ENCODE measurements at regions not wholly inside any gene's neighbourhood (a gene's known extent, or its start where the extent isn't known, plus 50 kb on each side); places are given as distances from the start of the nearest gene placed in this dataset.

- Histone ChIP-seq H3K4me2 (ENCODE audit: insufficient read depth, low read length) (no peak overlapping the region), H3K79me2 (ENCODE audit: insufficient read depth, low read length) (no peaks in the 10 kb centered on the region), H3K27ac (ENCODE audit: low read depth, low read length) (no peak overlapping the region), H3K9me3 (ENCODE audit: low read depth, low read length) (no peaks in the 10 kb centered on the region), H3K4me1 (ENCODE audit: insufficient read depth, low read length) (peaks cover 8% of the 10 kb centered on the region), H2AFZ (ENCODE audit: low read length) (no peak overlapping the region), H3K4me3 (ENCODE audit: insufficient read depth, low read length) (no peak overlapping the region), H4K20me1 (ENCODE audit: insufficient read depth, low read length) (no peaks in the 10 kb centered on the region), H3K36me3 (ENCODE audit: insufficient read depth, low read length) (no peaks in the 10 kb centered on the region), H3K27me3 (ENCODE audit: insufficient read depth, low read length) (no peaks in the 10 kb centered on the region)
- no peak for TF ChIP-seq CTCF (IDR thresholded peaks at IDR 0.05; ENCODE audit: extremely low read depth, low read depth, low read length)
- no peak for DNase-seq (ENCODE audit: insufficient read length, low spot score, missing footprints)
These were observed 217.0 kb downstream of the SPP2 start for GRCh38 chr2:234267534-234267933.

- Histone ChIP-seq H4K20me1 (ENCODE audit: insufficient read depth, low read length) (no peaks in the 10 kb centered on the region), H3K4me2 (ENCODE audit: insufficient read depth, low read length) (no peak overlapping the region), H3K27me3 (ENCODE audit: insufficient read depth, low read length) (no peaks in the 10 kb centered on the region), H2AFZ (ENCODE audit: low read length) (no peak overlapping the region), H3K9me3 (ENCODE audit: low read depth, low read length) (no peaks in the 10 kb centered on the region), H3K36me3 (ENCODE audit: insufficient read depth, low read length) (no peaks in the 10 kb centered on the region), H3K27ac (ENCODE audit: low read depth, low read length) (no peak overlapping the region), H3K4me1 (ENCODE audit: insufficient read depth, low read length) (peaks cover 8% of the 10 kb centered on the region), H3K4me3 (ENCODE audit: insufficient read depth, low read length) (no peak overlapping the region), H3K79me2 (ENCODE audit: insufficient read depth, low read length) (no peaks in the 10 kb centered on the region)
- no peak for TF ChIP-seq CTCF (IDR thresholded peaks at IDR 0.05; ENCODE audit: extremely low read depth, low read depth, low read length)
- DNase-seq (ENCODE audit: insufficient read length, low spot score, missing footprints) = no peak
These were observed 216.4 kb downstream of the SPP2 start for GRCh38 chr2:234266952-234267351.

GRCh38 chr2:234265206-234265605 lies 214.7 kb downstream of the SPP2 start:
- Histone ChIP-seq H3K36me3 (ENCODE audit: insufficient read depth, low read length) (no peaks in the 10 kb centered on the region), H3K79me2 (ENCODE audit: insufficient read depth, low read length) (no peaks in the 10 kb centered on the region), H2AFZ (ENCODE audit: low read length) (no peak overlapping the region), H3K4me3 (ENCODE audit: insufficient read depth, low read length) (no peak overlapping the region), H4K20me1 (ENCODE audit: insufficient read depth, low read length) (no peaks in the 10 kb centered on the region), H3K9me3 (ENCODE audit: low read depth, low read length) (no peaks in the 10 kb centered on the region), H3K27me3 (ENCODE audit: insufficient read depth, low read length) (no peaks in the 10 kb centered on the region), H3K4me1 (ENCODE audit: insufficient read depth, low read length) (peaks cover 8% of the 10 kb centered on the region), H3K27ac (ENCODE audit: low read depth, low read length) (no peak overlapping the region), H3K4me2 (ENCODE audit: insufficient read depth, low read length) (no peak overlapping the region)
- peak; percentile 64 for DNase-seq (ENCODE audit: insufficient read length, low spot score, missing footprints)
- no peak for TF ChIP-seq CTCF (IDR thresholded peaks at IDR 0.05; ENCODE audit: extremely low read depth, low read depth, low read length)

- Histone ChIP-seq H2AFZ (ENCODE audit: low read length) (no peak overlapping the region), H4K20me1 (ENCODE audit: insufficient read depth, low read length) (no peaks in the 10 kb centered on the region), H3K4me2 (ENCODE audit: insufficient read depth, low read length) (no peak overlapping the region), H3K79me2 (ENCODE audit: insufficient read depth, low read length) (no peaks in the 10 kb centered on the region), H3K4me3 (ENCODE audit: insufficient read depth, low read length) (no peak overlapping the region), H3K27me3 (ENCODE audit: insufficient read depth, low read length) (no peaks in the 10 kb centered on the region), H3K27ac (ENCODE audit: low read depth, low read length) (no peak overlapping the region), H3K4me1 (ENCODE audit: insufficient read depth, low read length) (peaks cover 17% of the 10 kb centered on the region), H3K36me3 (ENCODE audit: insufficient read depth, low read length) (no peaks in the 10 kb centered on the region), H3K9me3 (ENCODE audit: low read depth, low read length) (no peaks in the 10 kb centered on the region)
- no peak for DNase-seq (ENCODE audit: insufficient read length, low spot score, missing footprints)
- TF ChIP-seq CTCF (IDR thresholded peaks at IDR 0.05; ENCODE audit: extremely low read depth, low read depth, low read length) = no peak
These were observed 211.2 kb downstream of the SPP2 start for GRCh38 chr2:234261736-234262135.
